ENCODE measurements at regions not wholly inside any gene's neighbourhood (a gene's known extent, or its start where the extent isn't known, plus 50 kb on each side); places are given as distances from the start of the nearest gene placed in this dataset.
"Not testable (repeated sequence)": the region's sequence is repeated elsewhere in the genome, so short reads cannot be mapped to it uniquely, and the experiment has no call there.

GRCh38 chr11:37840345-37840744 lies 1242.3 kb upstream of the RAG2 start:
- H3K9me3 ChIP-seq, H3K27me3 ChIP-seq, DNase-seq, H3K4me3 ChIP-seq, H3K36me3 ChIP-seq: not testable (repeated sequence)

- Histone ChIP-seq H3K36me3 (no peaks in the 10 kb centered on the region), H3K9me3 (no peaks in the 10 kb centered on the region; the same call in 1 of the 2 replicates), H3K4me3 (no peak overlapping the region), H3K27me3 (no peaks in the 10 kb centered on the region)
- no peak for DNase-seq
These were observed 1232.5 kb upstream of the RAG2 start for GRCh38 chr11:37830529-37830928.

DNA sequence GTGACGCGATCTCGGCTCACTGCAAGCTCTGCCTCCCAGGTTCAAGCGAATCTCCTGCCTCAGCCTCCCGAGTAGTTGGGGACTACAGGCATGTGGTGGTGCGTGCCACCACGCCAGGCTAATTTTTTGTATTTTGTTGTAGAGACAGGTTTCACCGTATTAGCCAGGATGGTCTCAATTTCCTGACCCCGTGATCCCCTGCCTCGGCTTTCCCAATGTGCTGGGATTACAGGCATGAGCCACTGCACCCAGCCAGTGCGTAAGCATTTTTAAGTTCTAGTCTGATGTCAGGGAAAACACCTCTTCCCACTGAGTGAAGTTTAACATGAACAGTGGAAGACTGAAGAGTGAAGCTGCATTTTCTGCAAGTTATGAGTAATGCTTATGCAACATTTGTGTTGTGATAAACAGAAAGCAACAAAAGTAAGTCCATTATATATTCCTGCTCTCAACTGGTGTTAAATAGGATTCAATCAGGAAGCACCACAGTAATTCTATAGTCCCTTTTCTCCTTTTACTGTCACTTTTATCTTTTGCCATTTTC lies 1219.8 kb upstream of the RAG2 start:
- Histone ChIP-seq H3K4me3 (no peak overlapping the region), H3K27me3 (no peaks in the 10 kb centered on the region), H3K36me3 (no peaks in the 10 kb centered on the region), H3K9me3 (peaks cover 3% of the 10 kb centered on the region; the same call in 1 of the 2 replicates)
- no peak for DNase-seq

GRCh38 chr11:37812281-37812880 lies 1214.3 kb upstream of the RAG2 start:
- Histone ChIP-seq H3K4me3 (no peak overlapping the region), H3K9me3 (no peaks in the 10 kb centered on the region), H3K36me3 (no peaks in the 10 kb centered on the region), H3K27me3 (no peaks in the 10 kb centered on the region)
- DNase-seq: no peak

GRCh38 chr11:37811349-37811748 lies 1213.3 kb upstream of the RAG2 start:
- Histone ChIP-seq H3K36me3 (no peaks in the 10 kb centered on the region), H3K9me3 (no peaks in the 10 kb centered on the region; the same call in 1 of the 2 replicates), H3K27me3 (no peaks in the 10 kb centered on the region), H3K4me3 (no peak overlapping the region)
- peak; percentile 4 for DNase-seq

GRCh38 chr11:37804666-37805065 lies 1206.6 kb upstream of the RAG2 start:
- Histone ChIP-seq H3K36me3 (no peaks in the 10 kb centered on the region), H3K27me3 (no peaks in the 10 kb centered on the region), H3K9me3 (no peaks in the 10 kb centered on the region; the same call in 1 of the 2 replicates), H3K4me3 (no peak overlapping the region)
- DNase-seq: no peak

DNA sequence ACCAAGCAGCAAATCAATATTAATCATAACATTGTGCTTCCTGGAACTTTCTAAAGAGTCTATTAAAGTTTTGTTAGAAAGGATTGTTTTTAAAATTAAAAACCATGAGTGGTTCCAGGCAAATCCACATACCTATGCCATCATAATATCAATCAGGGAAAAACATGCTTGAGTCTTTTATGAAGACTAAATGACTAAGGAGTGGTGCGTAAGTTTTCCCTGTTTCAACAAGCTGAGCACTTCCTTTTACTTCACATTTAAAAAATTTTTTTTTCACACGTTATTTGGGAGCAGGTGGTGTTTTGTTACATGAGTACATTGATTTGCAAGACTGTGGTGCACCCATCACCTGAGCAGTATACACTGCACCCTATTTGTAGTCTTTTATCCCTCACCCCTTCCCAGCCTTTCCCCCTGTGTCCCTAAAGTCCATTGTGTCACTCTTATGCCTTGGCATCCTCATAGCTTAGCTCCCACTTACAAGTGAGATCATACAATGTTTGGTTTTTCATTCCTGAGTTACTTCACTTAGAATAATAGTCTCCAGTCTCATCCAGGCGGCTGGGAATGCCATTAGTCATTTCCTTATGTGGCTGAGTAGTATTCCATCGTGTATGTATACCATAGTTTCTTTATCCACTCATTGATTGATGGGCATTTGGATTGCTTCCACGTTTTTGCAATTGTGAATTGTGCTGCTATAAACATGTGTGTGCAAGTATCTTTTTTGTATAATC lies 1190.3 kb upstream of the RAG2 start:
- peak; percentile 73 for DNase-seq
- Histone ChIP-seq H3K9me3 (peaks cover 35% of the 10 kb centered on the region), H3K27me3 (no peaks in the 10 kb centered on the region), H3K36me3 (peaks cover 3% of the 10 kb centered on the region; the same call in 1 of the 2 replicates), H3K4me3 (no peak overlapping the region)

DNA sequence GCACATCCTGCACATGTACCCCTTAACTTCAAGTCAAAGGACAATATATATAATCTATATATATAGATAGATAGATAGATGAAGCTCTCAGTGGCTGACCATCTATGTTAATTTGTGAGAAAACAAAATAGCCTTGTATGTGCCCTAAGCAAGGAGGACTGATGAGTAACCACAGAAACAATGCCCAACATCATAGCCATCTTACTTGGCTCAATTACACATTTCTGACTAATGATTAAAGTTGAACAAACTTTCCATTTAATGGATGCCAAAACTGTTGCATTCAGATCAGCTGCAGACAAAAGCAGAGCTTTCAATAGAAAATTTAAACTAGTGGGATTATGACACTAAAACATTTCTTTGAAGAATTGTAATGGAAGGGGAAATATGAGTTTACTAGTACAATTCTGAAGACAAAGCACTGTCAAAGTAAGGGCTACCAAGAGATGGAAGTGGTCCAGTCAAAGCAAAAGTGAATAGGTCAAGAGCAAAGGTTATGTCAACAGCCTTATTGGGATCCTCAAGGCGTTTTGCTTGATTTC lies 1188.2 kb upstream of the RAG2 start:
- peaks cover 40% of the 10 kb centered on the region for H3K9me3 ChIP-seq
- DNase-seq: peak; percentile 3
- no peak overlapping the region for H3K4me3 ChIP-seq
- peaks cover 3% of the 10 kb centered on the region; the same call in 1 of the 2 replicates for H3K36me3 ChIP-seq
- H3K27me3 ChIP-seq: no peaks in the 10 kb centered on the region

DNA sequence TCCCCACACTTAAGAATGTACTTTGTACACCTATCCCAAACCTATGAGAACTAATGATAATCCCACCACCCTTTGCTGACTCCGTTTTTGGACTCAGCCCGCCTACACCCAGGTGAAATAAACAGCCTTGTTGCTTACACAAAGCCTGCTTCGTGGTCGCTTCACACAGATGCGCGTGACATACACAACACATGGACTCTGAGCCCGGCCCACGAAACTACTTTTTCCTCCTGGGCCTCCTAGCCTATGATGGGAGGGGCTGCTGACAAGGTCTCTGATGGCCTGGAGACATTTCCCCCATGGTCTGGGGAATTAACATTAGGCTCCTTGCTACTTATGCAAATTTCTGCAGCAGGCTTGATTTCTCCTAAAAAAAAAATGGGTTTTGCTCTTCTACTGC lies 1176.4 kb upstream of the RAG2 start:
- no peaks in the 10 kb centered on the region for H3K36me3 ChIP-seq
- H3K27me3 ChIP-seq: no peaks in the 10 kb centered on the region
- H3K4me3 ChIP-seq: no peak overlapping the region
- DNase-seq: no peak
- H3K9me3 ChIP-seq: peaks cover 2% of the 10 kb centered on the region; the same call in 1 of the 2 replicates

- no peaks in the 10 kb centered on the region for H3K9me3 ChIP-seq
- no peaks in the 10 kb centered on the region for H3K36me3 ChIP-seq
- no peak overlapping the region for H3K4me3 ChIP-seq
- no peaks in the 10 kb centered on the region for H3K27me3 ChIP-seq
- no peak for DNase-seq
These were observed 1172.1 kb upstream of the RAG2 start for GRCh38 chr11:37770145-37770544.

DNA sequence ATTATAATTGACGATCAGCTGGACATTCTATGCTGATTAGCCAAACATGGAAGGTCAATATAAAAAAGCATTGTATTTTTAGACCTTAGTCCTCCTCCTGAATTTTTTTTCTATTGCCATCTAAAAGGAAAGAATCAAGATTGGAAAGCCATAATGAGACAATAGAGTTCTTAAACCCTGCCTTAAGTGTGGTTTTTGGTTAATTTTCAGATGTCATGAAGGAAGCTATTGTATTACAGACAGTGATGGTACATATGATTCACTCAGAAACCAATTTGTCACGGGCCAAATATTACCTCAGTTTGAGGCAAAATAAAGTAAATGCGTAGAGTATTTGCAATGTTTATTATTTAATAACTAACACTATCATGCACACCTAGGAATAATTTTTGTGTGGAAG lies 1164.0 kb upstream of the RAG2 start:
- Histone ChIP-seq H3K27me3 (no peaks in the 10 kb centered on the region), H3K4me3 (no peak overlapping the region), H3K9me3 (no peaks in the 10 kb centered on the region; the same call in 1 of the 2 replicates), H3K36me3 (no peaks in the 10 kb centered on the region)
- DNase-seq: no peak

DNA sequence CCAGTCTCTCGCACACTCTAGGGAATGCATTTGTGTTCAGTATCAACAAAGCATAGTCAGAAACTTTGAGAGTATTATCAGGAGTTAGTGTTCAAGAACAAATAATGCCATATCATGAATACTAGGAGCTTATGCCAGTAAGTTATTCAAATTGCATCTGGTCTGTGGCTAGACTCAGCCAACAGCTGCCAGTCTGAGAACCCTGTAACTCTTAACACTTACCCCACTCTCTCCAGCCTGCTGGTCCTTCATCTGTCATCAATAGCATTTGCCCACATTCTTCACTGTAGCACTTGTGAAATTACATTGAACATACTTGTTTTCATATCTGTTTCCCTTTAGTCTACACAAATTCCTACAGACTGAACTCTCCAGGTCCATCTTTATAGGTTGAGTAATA lies 1157.5 kb upstream of the RAG2 start:
- Histone ChIP-seq H3K36me3 (no peaks in the 10 kb centered on the region), H3K9me3 (no peaks in the 10 kb centered on the region; the same call in none of the 2 replicates), H3K4me3 (no peak overlapping the region), H3K27me3 (no peaks in the 10 kb centered on the region)
- DNase-seq: no peak

DNA sequence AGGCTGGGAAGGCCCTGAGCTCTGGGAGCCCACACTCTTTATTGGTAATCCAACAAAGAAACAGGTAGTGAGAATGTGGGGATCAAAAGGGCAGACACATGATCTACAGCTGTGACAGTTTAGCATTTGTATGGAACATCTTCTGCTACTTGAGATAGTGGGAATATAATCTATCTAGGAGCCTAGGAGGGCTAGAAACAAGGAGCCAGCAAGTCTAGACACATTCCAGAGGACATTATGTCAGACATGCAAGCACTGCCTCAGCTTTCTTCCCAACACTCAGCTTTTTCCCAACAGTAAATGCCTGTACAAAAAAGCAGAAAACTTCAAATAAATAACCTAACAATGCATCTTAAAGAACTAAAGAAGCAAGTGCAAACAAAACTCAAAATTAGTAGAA lies 1150.6 kb upstream of the RAG2 start:
- no peaks in the 10 kb centered on the region for H3K27me3 ChIP-seq
- peaks cover 7% of the 10 kb centered on the region for H3K9me3 ChIP-seq
- no peak overlapping the region for H3K4me3 ChIP-seq
- H3K36me3 ChIP-seq: no peaks in the 10 kb centered on the region
- DNase-seq: no peak

- peaks cover 7% of the 10 kb centered on the region for H3K9me3 ChIP-seq
- no peak overlapping the region for H3K4me3 ChIP-seq
- DNase-seq: no peak
- no peaks in the 10 kb centered on the region for H3K27me3 ChIP-seq
- H3K36me3 ChIP-seq: no peaks in the 10 kb centered on the region
These were observed 1149.1 kb upstream of the RAG2 start for GRCh38 chr11:37747121-37747520.

DNA sequence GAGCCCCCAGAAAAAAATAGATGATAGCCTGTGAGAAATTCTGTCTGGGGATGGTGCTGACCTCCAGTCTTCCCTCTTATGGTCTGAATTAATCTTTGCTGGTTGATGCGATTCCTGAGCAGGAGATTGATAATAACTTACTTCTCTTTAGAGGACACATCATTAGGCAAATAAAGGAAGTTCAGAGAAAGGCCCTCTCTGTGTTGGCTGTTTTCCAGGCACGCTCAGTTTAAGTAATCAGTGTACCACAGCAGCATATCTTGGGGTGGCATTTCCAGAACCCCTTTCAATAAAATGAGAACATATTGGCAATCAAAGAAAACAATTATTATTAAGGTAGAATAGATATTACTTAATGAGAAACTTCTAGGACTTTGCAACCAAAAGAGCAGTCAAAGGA lies 1129.3 kb upstream of the RAG2 start:
- no peaks in the 10 kb centered on the region for H3K9me3 ChIP-seq
- H3K36me3 ChIP-seq: no peaks in the 10 kb centered on the region
- no peaks in the 10 kb centered on the region for H3K27me3 ChIP-seq
- no peak for DNase-seq
- H3K4me3 ChIP-seq: no peak overlapping the region

DNA sequence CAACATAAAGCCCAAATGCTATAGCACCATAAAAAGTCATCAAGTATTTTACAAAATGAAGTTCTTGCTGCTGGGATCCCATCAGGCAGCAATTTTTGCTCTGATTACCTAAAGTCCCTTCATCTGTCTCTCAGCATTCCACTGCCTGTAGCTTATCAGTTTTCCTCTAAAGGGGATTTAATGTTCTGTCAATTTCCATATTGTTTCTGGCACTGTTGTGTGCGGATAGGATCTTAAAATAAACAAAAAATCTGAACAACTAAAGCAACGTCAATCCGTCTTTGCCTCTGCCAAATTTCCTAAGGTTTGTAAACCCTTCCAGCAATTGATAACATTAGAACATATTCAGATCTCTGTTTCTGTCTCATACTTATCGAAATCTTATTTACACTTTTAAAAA lies 1126.3 kb upstream of the RAG2 start:
- no peaks in the 10 kb centered on the region for H3K27me3 ChIP-seq
- no peak for DNase-seq
- no peaks in the 10 kb centered on the region for H3K9me3 ChIP-seq
- no peak overlapping the region for H3K4me3 ChIP-seq
- H3K36me3 ChIP-seq: no peaks in the 10 kb centered on the region

DNA sequence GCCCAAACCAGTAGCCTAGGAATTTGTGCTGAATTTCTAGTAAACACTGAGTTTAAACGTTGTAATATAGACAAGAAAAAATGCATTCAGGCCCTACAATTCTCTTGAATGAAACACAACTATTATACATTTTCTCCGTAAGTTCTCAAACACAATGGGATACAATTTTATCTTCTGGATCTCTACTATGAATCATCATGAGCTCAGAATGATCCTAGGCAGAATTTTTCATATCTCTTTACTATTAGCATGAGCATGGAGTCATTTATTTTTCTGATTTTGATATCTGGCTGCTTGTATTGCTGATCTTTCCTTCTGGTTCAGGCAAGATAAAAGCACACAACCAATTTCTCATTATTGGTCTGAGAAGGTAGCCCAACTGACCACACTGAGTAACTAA lies 1123.4 kb upstream of the RAG2 start:
- no peak for DNase-seq
- H3K4me3 ChIP-seq: no peak overlapping the region
- H3K36me3 ChIP-seq: no peaks in the 10 kb centered on the region
- H3K27me3 ChIP-seq: no peaks in the 10 kb centered on the region
- H3K9me3 ChIP-seq: peaks cover 2% of the 10 kb centered on the region; the same call in 1 of the 2 replicates
